HCT116 (cell line): ENCODE measurements at regions not wholly inside any gene's neighbourhood (a gene's known extent, or its start where the extent isn't known, plus 50 kb on each side); places are given as distances from the start of the nearest gene placed in this dataset.

Experiments
- CBX3 ChIP-seq: IDR thresholded peaks from 2 replicates; pipeline ENCODE4 v1.6.1; 2012; ENCODE audit warnings: low read depth
- CTCF ChIP-seq, 3 experiments: fragments of 200-600 bp in 1 of 3; sonication (generic) in 1 of 3; IDR thresholded peaks in 2 of 3; conservative IDR thresholded peaks in 1 of 3; 2 replicates each; pipeline ENCODE4 v1.5.1; 2012 to 2017; ENCODE audit warnings: low read depth in 2 of 3, low read length in 2 of 3, antibody characterized with exemption in 1 of 3, borderline replicate concordance in 1 of 3, control low read depth in 1 of 3, mild to moderate bottlenecking in 1 of 3, mixed read lengths in 1 of 3, mixed run types in 1 of 3, moderate library complexity in 1 of 3; ENCODE audit not compliant: insufficient read depth in 1 of 3
- EZH2 ChIP-seq: fragments of 200-600 bp; sonication (generic); IDR thresholded peaks from 2 replicates; pipeline ENCODE4 v1.6.1; 2017; ENCODE audit warnings: antibody characterized with exemption, mixed run types
- EZH2phosphoT487 ChIP-seq: fragments of 200-600 bp; IDR thresholded peaks from 2 replicates; pipeline ENCODE4 v1.6.1; 2018; ENCODE audit warnings: antibody characterized with exemption, borderline replicate concordance
- FOSL1 ChIP-seq: IDR thresholded peaks from 2 replicates; pipeline ENCODE4 v1.6.1; 2012; ENCODE audit warnings: low read depth
- MAX ChIP-seq: IDR thresholded peaks from 2 replicates; pipeline ENCODE4 v1.6.1; 2012
- POLR2A ChIP-seq: IDR thresholded peaks from 2 replicates; pipeline ENCODE4 v1.7.0; 2011; ENCODE audit warnings: borderline replicate concordance; ENCODE audit not compliant: insufficient read depth, insufficient read length; ENCODE audit errors: extremely low read depth
- POLR2AphosphoS5 ChIP-seq: IDR thresholded peaks from 2 replicates; pipeline ENCODE4 v1.6.1; 2011; ENCODE audit warnings: mild to moderate bottlenecking, low read depth, low read length, moderate library complexity
- RAD21 ChIP-seq: IDR thresholded peaks from 2 replicates; pipeline ENCODE4 v1.6.1; 2012; ENCODE audit warnings: low read depth, mild to moderate bottlenecking
- REST ChIP-seq: IDR thresholded peaks from 2 replicates; pipeline ENCODE4 v1.6.1; 2012; ENCODE audit warnings: low read depth
- ZFX ChIP-seq: fragments of 450-650 bp; IDR thresholded peaks from 2 replicates; pipeline ENCODE4 v1.6.1; 2017

- TF ChIP-seq CTCF (IDR thresholded peaks at IDR 0.05 in 2 of 3, conservative IDR thresholded peaks at IDR 0.05 in 1 of 3; ENCODE audit: borderline replicate concordance in 1 of 3, insufficient read depth in 1 of 3, low read depth in 2 of 3, low read length in 2 of 3) (no peak), POLR2A (no peak), ZFX (no peak), RAD21 (no peak), POLR2AphosphoS5 (no peak), EZH2 (no peak), MAX (no peak), REST (no peak), FOSL1 (no peak), EZH2phosphoT487 (no peak), CBX3 (no peak)
These were observed 136.6 kb downstream of the ARSF start for GRCh38 chrX:3177851-3178250.
